ENCODE measurements at regions not wholly inside any gene's neighbourhood (a gene's known extent, or its start where the extent isn't known, plus 50 kb on each side); places are given as distances from the start of the nearest gene placed in this dataset.
A peak's percentile ranks its signal among the peaks of the same experiment; 100 is the strongest.

- ChIA-PET CTCF (no interaction called here), POLR2A (ENCODE audit: unreplicated experiment) (no interaction called here)
- Histone ChIP-seq H3K4me3 (no peak overlapping the region), H3K36me3 (ENCODE audit: low read depth) (no peaks in the 10 kb centered on the region), H3K9me2 (ENCODE audit: insufficient read depth) (no peaks in the 10 kb centered on the region), H3K4me1 (replicated peaks; ENCODE audit: insufficient read depth) (peaks cover 20% of the 10 kb centered on the region), H3K79me2 (ENCODE audit: low read depth) (no peaks in the 10 kb centered on the region), H3K9me3 (ENCODE audit: insufficient read depth, low read depth) (no peaks in the 10 kb centered on the region), H3F3A (ENCODE audit: insufficient read depth, low read depth) (peaks cover 9% of the 10 kb centered on the region; the same call in 1 of the 2 replicates), H3K27ac (no peak overlapping the region), H3K4me2 (no peak overlapping the region), H2AFZ (no peak overlapping the region), H4K20me1 (ENCODE audit: insufficient read depth) (no peaks in the 10 kb centered on the region), H3K27me3 (ENCODE audit: insufficient read depth, low read depth) (no peaks in the 10 kb centered on the region)
- peak in 1 of 2 experiments; percentile 55 for DNase-seq
- no peak for TF ChIP-seq EZH2 (IDR thresholded peaks at IDR 0.05; ENCODE audit: low read depth)
- TF ChIP-seq CTCF (conservative IDR thresholded peaks at IDR 0.05): no peak
- intact Hi-C loops (cut with micrococcal nuclease; ENCODE audit: unreplicated experiment): no loop called here
- no TSS peak for BruUV-seq (replicated peaks)
Measured at GRCh38 chr4:4658052-4658451, 116.2 kb upstream of the STX18 start.

GRCh38 chr4:4656977-4657376 is 115.1 kb upstream of the STX18 start:
- POLR2A ChIA-PET (ENCODE audit: unreplicated experiment): no interaction called here

GRCh38 chr4:4655901-4656300 is 114.1 kb upstream of the STX18 start:
- H3K4me2 ChIP-seq: no peak overlapping the region
- ChIA-PET CTCF (no interaction called here), POLR2A (ENCODE audit: unreplicated experiment) (no interaction called here)
- no peak for DNase-seq
- no peaks in the 10 kb centered on the region for H4K20me1 ChIP-seq (ENCODE audit: insufficient read depth)
- no peak overlapping the region for H3K4me3 ChIP-seq
- BruUV-seq (replicated peaks): no TSS peak
- H3K9me2 ChIP-seq (ENCODE audit: insufficient read depth): no peaks in the 10 kb centered on the region
- no peaks in the 10 kb centered on the region for H3K79me2 ChIP-seq (ENCODE audit: low read depth)
- H3F3A ChIP-seq (ENCODE audit: insufficient read depth, low read depth): peaks cover 8% of the 10 kb centered on the region; the same call in 1 of the 2 replicates
- peaks cover 18% of the 10 kb centered on the region for H3K4me1 ChIP-seq (replicated peaks; ENCODE audit: insufficient read depth)
- no peak overlapping the region for H3K27ac ChIP-seq
- TF ChIP-seq EZH2 (IDR thresholded peaks at IDR 0.05; ENCODE audit: low read depth) (no peak), CTCF (conservative IDR thresholded peaks at IDR 0.05) (no peak)
- H3K9me3 ChIP-seq (ENCODE audit: insufficient read depth, low read depth): no peaks in the 10 kb centered on the region
- no peak overlapping the region for H2AFZ ChIP-seq
- H3K27me3 ChIP-seq (ENCODE audit: insufficient read depth, low read depth): no peaks in the 10 kb centered on the region
- intact Hi-C loops (cut with micrococcal nuclease; ENCODE audit: unreplicated experiment): no loop called here
- H3K36me3 ChIP-seq (ENCODE audit: low read depth): no peaks in the 10 kb centered on the region

More at GRCh38 chr4:4656977-4657376, 115.1 kb upstream of the STX18 start:
- H3K4me2 ChIP-seq: no peak overlapping the region
- H3F3A ChIP-seq (ENCODE audit: insufficient read depth, low read depth): peaks cover 9% of the 10 kb centered on the region; the same call in 1 of the 2 replicates
- TF ChIP-seq CTCF (conservative IDR thresholded peaks at IDR 0.05) (no peak), EZH2 (IDR thresholded peaks at IDR 0.05; ENCODE audit: low read depth) (no peak)
- H3K36me3 ChIP-seq (ENCODE audit: low read depth): no peaks in the 10 kb centered on the region
- intact Hi-C loops (cut with micrococcal nuclease; ENCODE audit: unreplicated experiment): no loop called here
- no TSS peak for BruUV-seq (replicated peaks)
- peaks cover 20% of the 10 kb centered on the region for H3K4me1 ChIP-seq (replicated peaks; ENCODE audit: insufficient read depth)
- H3K27ac ChIP-seq: no peak overlapping the region
- H3K9me2 ChIP-seq (ENCODE audit: insufficient read depth): no peaks in the 10 kb centered on the region
- DNase-seq: no peak
- no peaks in the 10 kb centered on the region for H4K20me1 ChIP-seq (ENCODE audit: insufficient read depth)
- no peaks in the 10 kb centered on the region for H3K27me3 ChIP-seq (ENCODE audit: insufficient read depth, low read depth)
- CTCF ChIA-PET: no interaction called here
- H3K4me3 ChIP-seq: no peak overlapping the region
- no peaks in the 10 kb centered on the region for H3K79me2 ChIP-seq (ENCODE audit: low read depth)
- no peak overlapping the region for H2AFZ ChIP-seq
- no peaks in the 10 kb centered on the region for H3K9me3 ChIP-seq (ENCODE audit: insufficient read depth, low read depth)

Measured in PC-9 (cell line).